Left forelimb (tissue), 1 donor: ENCODE measurements at regions not wholly inside any gene's neighbourhood (a gene's known extent, or its start where the extent isn't known, plus 50 kb on each side); places are given as distances from the start of the nearest gene placed in this dataset.

Source experiments
- DNase-seq: peaks from one replicate; pipeline ENCODE4 v3.0.0-alpha.2; 2018; ENCODE audit warnings: low spot score

DNA sequence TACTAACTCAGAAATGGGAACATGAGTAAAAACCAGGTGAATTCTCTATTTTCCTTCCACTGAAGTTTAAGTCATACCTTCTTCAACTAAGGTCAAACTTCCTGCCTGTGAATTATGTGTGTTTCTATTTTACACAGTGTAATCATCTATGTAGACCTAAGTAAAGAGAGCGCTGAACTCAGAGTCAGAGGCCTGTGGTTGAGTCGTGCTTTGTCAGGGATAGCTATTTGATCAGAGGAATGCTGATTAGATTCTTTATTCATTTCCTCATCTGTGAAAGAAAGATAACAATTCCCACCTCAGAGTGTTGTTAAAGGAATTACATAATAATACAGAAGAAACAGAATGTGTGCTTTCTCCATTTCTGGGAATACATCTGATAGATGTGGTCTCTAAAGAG lies 654.1 kb downstream of the STIM2 start:
- no peak for DNase-seq

DNA sequence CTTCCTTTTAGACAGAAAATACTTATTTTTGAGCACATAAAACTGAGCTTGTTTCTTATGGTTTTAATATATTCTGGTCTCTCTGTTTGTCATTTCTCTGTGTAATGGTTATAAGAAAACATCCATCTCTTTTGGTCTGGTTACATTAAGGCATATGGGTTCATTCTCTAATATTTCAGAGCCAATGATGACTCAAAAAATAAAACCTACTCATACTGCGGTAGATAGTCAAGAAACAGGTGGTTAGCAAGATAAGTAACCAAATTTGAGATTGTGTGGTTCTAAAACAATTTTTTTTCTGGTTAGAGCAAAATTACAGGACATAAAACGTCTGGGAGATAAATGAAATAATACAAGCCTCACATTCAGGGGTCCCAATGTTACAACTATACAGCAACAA lies 654.5 kb downstream of the STIM2 start:
- no peak for DNase-seq

GRCh38 chr4:27518876-27519275 lies 658.2 kb downstream of the STIM2 start:
- no peak for DNase-seq

DNA sequence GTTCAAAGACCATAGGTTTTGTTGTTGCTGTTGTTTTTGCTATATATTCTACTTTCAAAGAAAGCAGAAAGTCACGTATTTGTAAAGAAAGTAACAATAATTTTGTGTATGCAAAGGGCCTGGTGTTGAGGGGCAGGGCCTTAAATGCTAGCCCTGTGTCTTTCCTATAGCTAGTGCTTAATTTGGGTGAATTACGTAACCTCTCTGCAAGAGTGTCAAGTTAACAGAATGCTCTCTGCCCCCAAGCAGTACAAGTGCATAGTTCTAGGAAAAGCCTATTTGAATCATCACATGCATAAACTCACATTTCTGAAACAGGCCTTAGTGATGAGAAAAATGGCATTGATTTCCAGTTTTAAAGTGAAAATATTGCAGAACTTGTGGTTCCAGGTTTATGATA lies 663.6 kb downstream of the STIM2 start:
- no peak for DNase-seq

DNA sequence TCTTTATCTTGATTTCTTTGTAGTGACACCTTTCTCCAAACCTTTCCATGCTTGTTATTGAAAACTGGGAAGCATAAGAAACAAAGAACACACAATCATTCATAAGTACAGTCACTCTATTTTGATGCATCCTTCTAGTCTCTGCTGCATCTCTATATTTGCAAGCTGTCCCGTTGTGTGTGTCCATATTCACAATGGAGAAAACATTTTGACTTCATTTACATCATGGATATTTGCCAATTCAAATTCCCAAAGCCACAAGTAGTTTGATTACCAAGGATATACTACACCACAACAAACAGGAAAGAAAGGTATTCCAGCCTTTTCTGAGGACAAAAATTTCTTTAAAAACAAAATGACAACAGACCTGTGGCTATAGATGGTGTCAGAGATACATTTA lies 673.8 kb downstream of the STIM2 start:
- DNase-seq = no peak

DNA sequence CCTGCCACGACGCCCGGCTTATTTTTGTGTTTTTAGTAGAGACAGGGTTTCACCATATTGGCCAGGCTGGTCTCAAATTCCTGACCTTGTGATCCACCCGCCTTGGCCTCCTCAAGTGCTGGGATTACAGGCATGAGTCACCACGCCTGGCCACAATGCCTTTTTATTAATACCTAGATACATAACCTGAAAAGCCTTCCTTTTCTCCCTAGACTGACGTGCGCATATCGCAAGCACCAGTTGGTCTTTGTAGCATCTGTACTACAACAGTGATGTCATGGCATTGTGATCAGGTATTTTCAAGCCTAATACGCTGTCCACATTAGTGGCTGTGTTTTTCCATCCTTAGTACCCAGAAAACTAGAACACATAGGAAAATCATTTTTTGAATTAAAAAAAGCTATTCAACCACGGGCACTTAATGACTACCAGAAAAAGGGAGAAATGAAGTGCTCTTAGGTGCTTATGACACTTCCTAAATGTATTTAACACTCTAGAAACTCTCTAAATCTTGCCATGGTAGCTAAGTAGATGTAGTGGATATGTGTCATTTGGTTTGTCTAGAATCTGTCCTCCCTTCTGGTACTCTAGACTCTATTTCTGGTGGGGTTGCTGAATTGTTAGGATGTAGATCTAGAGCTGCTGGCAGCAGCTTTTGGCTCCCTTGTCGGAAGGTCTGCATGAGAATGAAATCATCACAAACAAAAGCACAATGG lies 707.8 kb downstream of the STIM2 start:
- DNase-seq = no peak

- no peak for DNase-seq
Measured at GRCh38 chr4:27568952-27569319, 708.3 kb downstream of the STIM2 start.

GRCh38 chr4:27574743-27575142 lies 714.1 kb downstream of the STIM2 start:
- DNase-seq = no peak

DNA sequence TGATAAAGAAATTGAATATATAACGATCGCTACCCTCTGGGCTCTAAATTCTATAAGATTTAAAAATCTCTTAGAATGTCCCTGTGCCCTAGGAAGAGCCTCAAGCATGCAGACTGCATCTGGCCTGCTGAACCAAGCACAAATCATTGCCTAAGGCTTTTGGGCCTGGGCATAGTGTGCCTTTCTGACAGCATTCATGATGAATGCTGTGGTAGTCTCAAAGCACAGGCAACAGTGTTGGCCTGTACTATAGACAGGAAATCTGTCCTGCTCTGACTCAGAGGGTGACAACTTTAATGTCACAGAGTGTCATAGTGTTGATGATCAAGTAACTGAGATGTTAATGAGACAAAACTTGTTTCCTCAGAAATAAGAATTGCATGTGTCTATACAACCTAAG lies 717.3 kb downstream of the STIM2 start:
- no peak for DNase-seq

- DNase-seq = no peak
Measured at GRCh38 chr4:27592738-27593137, 732.1 kb downstream of the STIM2 start.

DNA sequence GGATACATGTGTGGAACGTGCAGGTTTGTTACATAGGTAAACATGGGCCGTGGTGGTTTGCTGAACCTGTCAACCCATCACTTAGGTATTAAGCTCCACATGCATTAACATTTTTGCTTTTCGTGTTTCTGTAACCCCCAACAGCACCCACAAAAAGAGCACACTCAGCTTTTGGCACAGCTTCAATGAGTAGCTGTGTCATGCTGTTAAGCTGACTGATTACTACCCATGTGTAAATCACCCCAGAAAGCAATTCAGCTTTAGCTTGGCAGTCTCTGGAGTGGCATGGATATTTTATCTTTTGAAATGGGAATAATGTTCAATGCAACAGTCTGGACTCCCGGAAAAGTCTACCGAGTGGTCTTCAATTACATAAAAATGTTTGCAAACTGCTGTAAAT lies 734.3 kb downstream of the STIM2 start:
- DNase-seq = no peak

DNA sequence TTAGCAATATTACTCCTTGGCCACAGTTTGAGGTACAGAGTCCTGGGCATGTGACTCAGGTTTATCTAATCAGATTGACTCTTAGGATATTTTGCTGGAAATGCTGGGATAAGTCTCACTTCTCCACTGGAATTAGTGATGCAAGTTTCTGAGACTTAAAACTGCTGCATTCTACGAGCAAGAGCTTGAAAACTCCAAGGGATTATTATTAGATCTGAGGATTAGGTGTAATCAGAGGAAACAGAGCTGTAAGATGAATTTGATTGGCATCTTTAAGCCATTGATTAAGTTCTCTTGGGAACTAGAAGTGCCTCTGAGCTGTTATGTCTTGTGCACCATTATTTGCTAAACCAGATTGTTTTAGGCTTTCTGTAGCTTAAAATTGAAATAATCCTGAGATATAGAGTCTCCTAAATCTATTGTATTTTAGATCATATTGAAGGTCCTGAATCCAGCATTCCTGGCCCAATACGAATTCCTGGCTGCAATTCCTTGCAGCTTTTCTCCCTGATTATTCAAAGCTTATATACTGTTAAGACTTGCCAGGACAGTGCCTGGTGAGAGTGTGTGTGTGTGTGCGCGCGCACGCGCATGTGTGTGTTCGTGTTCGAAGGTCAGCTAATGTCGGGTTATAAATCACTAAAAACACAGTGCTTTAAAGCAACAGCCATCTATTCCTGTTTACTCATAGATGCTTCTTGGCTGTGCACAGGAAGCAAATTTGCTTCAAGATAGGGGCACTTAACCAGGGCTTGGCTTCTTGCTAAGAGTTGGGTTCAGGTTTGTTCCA lies 735.1 kb downstream of the STIM2 start:
- DNase-seq = no peak

DNA sequence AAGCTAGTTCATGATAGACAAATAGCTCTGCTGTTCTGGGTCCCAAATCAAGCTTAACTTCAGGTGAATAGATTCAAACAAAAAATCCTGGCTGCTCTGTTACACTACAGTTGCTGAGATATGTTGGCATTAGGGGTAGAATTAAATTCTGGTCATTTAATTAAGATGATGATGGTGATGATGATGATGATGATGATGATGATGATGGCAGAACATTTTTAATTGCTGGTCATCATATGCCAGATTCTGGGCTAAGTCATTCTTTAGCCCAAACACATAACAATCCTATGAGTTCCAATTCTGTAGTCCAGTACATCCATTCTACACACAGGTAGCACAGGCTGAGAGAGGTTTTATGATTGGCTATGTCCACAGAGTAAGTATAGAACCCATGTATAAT lies 741.5 kb downstream of the STIM2 start:
- DNase-seq = no peak

- DNase-seq = no peak
Measured at GRCh38 chr4:27604692-27605091, 744.1 kb downstream of the STIM2 start.

DNA sequence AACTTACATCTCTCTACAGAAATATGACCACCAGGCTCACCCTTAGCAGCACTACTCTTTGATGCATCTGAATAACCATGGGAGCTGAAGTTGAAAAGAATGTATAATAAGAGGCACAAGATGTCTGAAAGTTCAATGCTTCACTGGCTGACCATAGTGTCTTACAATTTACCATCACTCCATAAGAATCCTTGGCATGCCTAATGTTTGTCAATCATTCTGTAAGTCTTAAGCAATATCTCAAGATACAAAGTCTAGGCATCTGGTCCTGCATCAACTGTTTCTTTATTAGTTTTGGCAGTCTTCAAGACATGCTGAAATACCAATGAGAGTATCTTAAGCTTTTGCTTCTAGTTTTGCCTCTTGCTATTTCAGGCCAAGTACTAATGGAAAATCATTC lies 755.5 kb downstream of the STIM2 start:
- DNase-seq = no peak

GRCh38 chr4:27619435-27619834 lies 758.8 kb downstream of the STIM2 start:
- DNase-seq = no peak

GRCh38 chr4:27620886-27621285 lies 760.2 kb downstream of the STIM2 start:
- DNase-seq = no peak

GRCh38 chr4:27624749-27625148 lies 764.1 kb downstream of the STIM2 start:
- no peak for DNase-seq

- DNase-seq = no peak
Measured at GRCh38 chr4:27628609-27629008, 768.0 kb downstream of the STIM2 start.

DNA sequence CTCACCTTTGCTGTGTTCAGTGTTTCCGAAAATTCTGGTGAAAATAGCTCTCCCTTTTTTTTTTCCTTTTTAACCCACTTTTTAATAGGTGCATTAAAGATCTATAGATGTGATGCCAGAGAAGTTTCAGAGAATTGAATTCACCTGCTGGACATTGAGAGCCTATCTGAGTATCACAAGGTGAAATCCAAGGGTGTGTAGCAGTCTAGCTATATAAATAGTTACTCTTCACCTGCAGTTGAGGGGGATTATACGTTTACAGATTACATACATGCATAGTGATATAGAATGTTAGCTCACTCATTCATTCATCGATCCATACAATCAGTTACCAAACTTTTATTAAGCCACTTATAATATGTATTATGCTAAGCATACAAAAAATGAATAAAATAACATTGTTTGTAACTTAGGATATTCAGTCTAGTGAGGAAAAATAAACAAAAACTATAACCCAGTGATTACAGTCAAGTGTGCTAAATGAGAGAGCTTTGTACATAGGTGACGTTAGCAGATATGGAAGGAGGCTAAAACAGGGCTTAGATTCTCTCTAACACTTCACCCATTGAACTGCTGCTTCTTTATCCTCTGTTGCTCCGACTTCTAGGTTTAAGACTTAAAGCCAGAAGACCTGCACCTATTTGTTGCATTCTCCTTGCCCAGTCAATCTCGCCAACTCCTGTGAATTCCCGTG lies 769.0 kb downstream of the STIM2 start:
- no peak for DNase-seq

GRCh38 chr4:27635936-27636913 lies 775.6 kb downstream of the STIM2 start:
- no peak for DNase-seq
